GM23248 (cell line): ENCODE measurements at regions not wholly inside any gene's neighbourhood (a gene's known extent, or its start where the extent isn't known, plus 50 kb on each side); places are given as distances from the start of the nearest gene placed in this dataset.

ENCODE experiments used
- DNase-seq: peaks from one replicate; pipeline ENCODE4 v3.0.0-alpha.2; 2015
- H2AFZ ChIP-seq: fragments of 200-600 bp; sonication (generic); 2 replicates; pipeline ENCODE4 v1.6.1; 2016; ENCODE audit warnings: antibody characterized with exemption
- H3F3A ChIP-seq: fragments of 200-600 bp; sonication (generic); 2 replicates; pipeline ENCODE4 v1.6.1; 2016; ENCODE audit warnings: mild to moderate bottlenecking, antibody characterized with exemption, mixed run types; ENCODE audit not compliant: insufficient read depth
- H3K27ac ChIP-seq: fragments of 200-600 bp; sonication (generic); 2 replicates; pipeline ENCODE4 v1.5.1; 2016; ENCODE audit warnings: mild to moderate bottlenecking
- H3K27me3 ChIP-seq: fragments of 200-600 bp; sonication (generic); replicated peaks from 2 replicates; pipeline ENCODE4 v1.6.1; 2016; ENCODE audit warnings: mild to moderate bottlenecking; ENCODE audit not compliant: insufficient read depth
- H3K36me3 ChIP-seq: fragments of 200-600 bp; sonication (generic); 2 replicates; pipeline ENCODE4 v1.6.1; 2016; ENCODE audit warnings: low read depth, mild to moderate bottlenecking
- H3K4me1 ChIP-seq: fragments of 200-600 bp; sonication (generic); 2 replicates; pipeline ENCODE4 v1.6.1; 2016; ENCODE audit warnings: mild to moderate bottlenecking; ENCODE audit not compliant: insufficient read depth
- H3K4me2 ChIP-seq: fragments of 200-600 bp; sonication (generic); one replicate; pipeline ENCODE4 v1.6.1; 2016; ENCODE audit warnings: mild to moderate bottlenecking; ENCODE audit not compliant: unreplicated experiment
- H3K4me3 ChIP-seq: fragments of 200-600 bp; sonication (generic); 2 replicates; pipeline ENCODE4 v1.5.1; 2016; ENCODE audit warnings: mild to moderate bottlenecking
- H3K79me2 ChIP-seq: fragments of 200-600 bp; sonication (generic); 2 replicates; pipeline ENCODE4 v1.6.1; 2016; ENCODE audit warnings: mild to moderate bottlenecking; ENCODE audit not compliant: insufficient read depth
- H3K9ac ChIP-seq: fragments of 200-600 bp; sonication (generic); 2 replicates; pipeline ENCODE4 v1.6.1; 2016; ENCODE audit warnings: mild to moderate bottlenecking
- H3K9me2 ChIP-seq: fragments of 200-600 bp; sonication (generic); 2 replicates; pipeline ENCODE4 v1.6.1; 2016; ENCODE audit warnings: mixed run types, mild to moderate bottlenecking, moderate library complexity; ENCODE audit not compliant: insufficient read depth
- H3K9me3 ChIP-seq: fragments of 200-600 bp; sonication (generic); one replicate; pipeline ENCODE4 v1.6.1; 2017; ENCODE audit warnings: low read depth
- H4K20me1 ChIP-seq: fragments of 200-600 bp; sonication (generic); 2 replicates; pipeline ENCODE4 v1.6.0; 2016; ENCODE audit not compliant: insufficient read depth
- EZH2 ChIP-seq: fragments of 200-600 bp; sonication (generic); IDR thresholded peaks from 2 replicates; pipeline ENCODE4 v1.6.1; 2018; ENCODE audit warnings: antibody characterized with exemption, mild to moderate bottlenecking; ENCODE audit not compliant: insufficient read depth, poor library complexity, severe bottlenecking
- EZH2phosphoT487 ChIP-seq: fragments of 200-600 bp; sonication (generic); IDR thresholded peaks from 2 replicates; pipeline ENCODE4 v1.6.1; 2018; ENCODE audit warnings: antibody characterized with exemption, moderate library complexity, mild to moderate bottlenecking, low read depth; ENCODE audit not compliant: insufficient read depth
- WGBS, 2 experiments: methylation state at CpG; one replicate each; pipeline ENCODE4 v1.1.6; 2015 to 2017; ENCODE audit warnings: low lambda C conversion rate in 2 of 2, low coverage in 1 of 2; ENCODE audit errors: missing lambda C conversion rate in 2 of 2; 5-methylcytosine and 5-hydroxymethylcytosine counted together
- in situ Hi-C: fragments of 300-500 bp; cut with MboI; formaldehyde crosslinking; loops from 2 replicates; pipeline ENCODE4 v1.15.0; 2020

- H3K36me3 ChIP-seq: peaks cover 6% of the 10 kb centered on the region; the same call in 1 of the 2 replicates
- TF ChIP-seq EZH2 (no peak), EZH2phosphoT487 (no peak)
- H3F3A ChIP-seq: no peaks in the 10 kb centered on the region
- WGBS, 2 experiments: 96 to 98% methylated on average over 6 of the region's 6 CpGs
- H3K4me3 ChIP-seq: no peak overlapping the region
- H3K9ac ChIP-seq: no peak overlapping the region
- H3K4me1 ChIP-seq: no peaks in the 10 kb centered on the region
- no peaks in the 10 kb centered on the region for H3K27me3 ChIP-seq
- H2AFZ ChIP-seq: no peak overlapping the region
- no peak overlapping the region for H3K27ac ChIP-seq
- H4K20me1 ChIP-seq: no peaks in the 10 kb centered on the region
- H3K4me2 ChIP-seq: no peak overlapping the region
- no peaks in the 10 kb centered on the region for H3K9me3 ChIP-seq
- H3K9me2 ChIP-seq: no peaks in the 10 kb centered on the region
- H3K79me2 ChIP-seq: no peaks in the 10 kb centered on the region
- no peak for DNase-seq
- in situ Hi-C loops: no loop called here
These were observed 140.6 kb upstream of the SPRY1 start for GRCh38 chr4:123255971-123256370.

- no peaks in the 10 kb centered on the region for H3K27me3 ChIP-seq
These were observed 139.7 kb upstream of the SPRY1 start for GRCh38 chr4:123256901-123257300.

GRCh38 chr4:123257591-123257990 is 139.0 kb upstream of the SPRY1 start:
- no peaks in the 10 kb centered on the region for H3K9me2 ChIP-seq
- no peak for DNase-seq
- H2AFZ ChIP-seq: no peak overlapping the region
- H3K27ac ChIP-seq: no peak overlapping the region
- H3F3A ChIP-seq: no peaks in the 10 kb centered on the region
- no peak overlapping the region for H3K9ac ChIP-seq
- H3K27me3 ChIP-seq: no peaks in the 10 kb centered on the region
- 56 to 58% methylated on average over 4 of the region's 4 CpGs for WGBS, 2 experiments
- TF ChIP-seq EZH2phosphoT487 (no peak), EZH2 (no peak)
- in situ Hi-C loops: no loop called here
- H4K20me1 ChIP-seq: no peaks in the 10 kb centered on the region
- H3K9me3 ChIP-seq: no peaks in the 10 kb centered on the region
- H3K4me3 ChIP-seq: no peak overlapping the region
- H3K79me2 ChIP-seq: no peaks in the 10 kb centered on the region
- no peaks in the 10 kb centered on the region for H3K4me1 ChIP-seq
- peaks cover 6% of the 10 kb centered on the region; the same call in 1 of the 2 replicates for H3K36me3 ChIP-seq
- H3K4me2 ChIP-seq: no peak overlapping the region

More at GRCh38 chr4:123256901-123257300, 139.7 kb upstream of the SPRY1 start:
- Histone ChIP-seq H4K20me1 (no peaks in the 10 kb centered on the region), H3F3A (no peaks in the 10 kb centered on the region), H3K79me2 (no peaks in the 10 kb centered on the region), H3K27ac (no peak overlapping the region), H3K9me2 (no peaks in the 10 kb centered on the region), H3K9me3 (no peaks in the 10 kb centered on the region), H2AFZ (no peak overlapping the region), H3K4me1 (no peaks in the 10 kb centered on the region), H3K9ac (no peak overlapping the region), H3K4me2 (no peak overlapping the region), H3K36me3 (peaks cover 6% of the 10 kb centered on the region; the same call in 1 of the 2 replicates), H3K4me3 (no peak overlapping the region)
- DNase-seq: no peak
- WGBS, 2 experiments: 97 to 98% methylated on average over 4 of the region's 4 CpGs
- in situ Hi-C loops: no loop called here
- TF ChIP-seq EZH2phosphoT487: no peak
- no peak for TF ChIP-seq EZH2

GRCh38 chr4:123259676-123260646 is 136.6 kb upstream of the SPRY1 start:
- DNase-seq: no peak
- no peaks in the 10 kb centered on the region for H4K20me1 ChIP-seq
- no peak overlapping the region for H2AFZ ChIP-seq
- peaks cover 6% of the 10 kb centered on the region; the same call in 1 of the 2 replicates for H3K36me3 ChIP-seq
- no peak overlapping the region for H3K9ac ChIP-seq
- H3K27me3 ChIP-seq: no peaks in the 10 kb centered on the region
- no peaks in the 10 kb centered on the region for H3K9me2 ChIP-seq
- no peak for TF ChIP-seq EZH2
- TF ChIP-seq EZH2phosphoT487: no peak
- no peak overlapping the region for H3K4me3 ChIP-seq
- in situ Hi-C loops: no loop called here
- H3K4me1 ChIP-seq: no peaks in the 10 kb centered on the region
- H3K4me2 ChIP-seq: no peak overlapping the region
- 13 to 24% methylated on average over 2 of the region's 2 CpGs for WGBS, 2 experiments
- H3K27ac ChIP-seq: no peak overlapping the region
- H3K9me3 ChIP-seq: no peaks in the 10 kb centered on the region
- no peaks in the 10 kb centered on the region for H3K79me2 ChIP-seq
- no peaks in the 10 kb centered on the region for H3F3A ChIP-seq
